ENCODE measurements at regions not wholly inside any gene's neighbourhood (a gene's known extent, or its start where the extent isn't known, plus 50 kb on each side); places are given as distances from the start of the nearest gene placed in this dataset.

- Histone ChIP-seq H3K4me1 (ENCODE audit: control insufficient read depth, insufficient read depth, low read length) (no peaks in the 10 kb centered on the region), H3K9me3 (ENCODE audit: control insufficient read depth, insufficient read depth, low read length) (peaks cover 12% of the 10 kb centered on the region), H2BK120ac (ENCODE audit: low read depth, low read length) (no peak overlapping the region), H2BK20ac (ENCODE audit: low read depth, low read length) (no peak overlapping the region), H4K20me1 (ENCODE audit: insufficient read depth, low read length) (no peaks in the 10 kb centered on the region), H3K4ac (ENCODE audit: low read depth, low read length) (no peak overlapping the region), H3K18ac (ENCODE audit: low read depth, low read length) (no peak overlapping the region), H3K9me1 (ENCODE audit: insufficient read depth, low read length) (no peaks in the 10 kb centered on the region), H3K23ac (ENCODE audit: low read depth, low read length) (no peak overlapping the region), H2AK5ac (ENCODE audit: low read depth, low read length) (no peak overlapping the region), H2AFZ (replicated peaks; ENCODE audit: low read length, poor library complexity) (no peak overlapping the region), H3K27ac (ENCODE audit: insufficient read depth, low read length) (no peak overlapping the region), H4K5ac (ENCODE audit: low read depth, low read length) (no peak overlapping the region), H2BK15ac (ENCODE audit: low read depth, low read length) (no peak overlapping the region), H3K4me3 (ENCODE audit: insufficient read depth, low read depth, low read length) (no peak overlapping the region), H4K8ac (ENCODE audit: low read depth in 2 of 2, low read length in 2 of 2) (no peak overlapping the region), H3K36me3 (ENCODE audit: control insufficient read depth, insufficient read depth, low read length) (no peaks in the 10 kb centered on the region), H2AK9ac (replicated peaks; ENCODE audit: low read depth, low read length, poor library complexity) (no peak overlapping the region), H3K56ac (ENCODE audit: extremely low read depth, insufficient read depth, low read length) (no peak overlapping the region), H3K4me2 (ENCODE audit: low read depth, low read length) (no peak overlapping the region), H3K27me3 (ENCODE audit: control insufficient read depth, insufficient read depth, low read length) (no peaks in the 10 kb centered on the region), H2BK5ac (ENCODE audit: low read depth, low read length, poor library complexity, severe bottlenecking) (no peak overlapping the region), H3K79me1 (ENCODE audit: low read depth in 1 of 2, low read length in 2 of 2) (no peaks in the 10 kb centered on the region), H3K14ac (replicated peaks; ENCODE audit: low read depth, low read length) (no peak overlapping the region), H3K9ac (ENCODE audit: low read depth, low read length) (no peak overlapping the region), H4K91ac (ENCODE audit: insufficient read depth, low read depth, low read length) (no peak overlapping the region)
- ChIA-PET POLR2A (ENCODE audit: unreplicated experiment) (no interaction called here), CTCF (interaction anchor here (0.6 kb wide), 1 partner anchor 1515 kb away, joined by 3 read pairs; no protein-coding TSS in a partner anchor)
- BruUV-seq (replicated peaks): no TSS peak
- in situ Hi-C loops (cut with MboI; ENCODE audit: low sequenced_read_pairs) (no loop called here), intact Hi-C loops (cut with micrococcal nuclease) (no loop called here), dilution Hi-C loops (cut with HindIII; ENCODE audit: low sequenced_read_pairs, unreplicated experiment) (no loop called here)
- no peak for ATAC-seq (ENCODE audit: low read depth)
- WGBS, 2 experiments (ENCODE audit: extremely low coverage in 2 of 2, insufficient read length in 1 of 2): 60% methylated on average over 1 of the region's 9 CpGs; no CpG with 5 or more reads in 1 of the 2 experiments
- no peak for DNase-seq
- no peak for TF ChIP-seq POLR2A (IDR thresholded peaks at IDR 0.05; ENCODE audit: low read depth, low read length)
- TF ChIP-seq MXI1 (IDR thresholded peaks at IDR 0.05; ENCODE audit: borderline replicate concordance, low read depth, low read length): no peak
- TF ChIP-seq RCOR1 (IDR thresholded peaks at IDR 0.05; ENCODE audit: insufficient replicate concordance, low read length): no peak
- TF ChIP-seq RFX5 (IDR thresholded peaks at IDR 0.05; ENCODE audit: low read depth, low read length): no peak
- TF ChIP-seq FOS (IDR thresholded peaks at IDR 0.05; ENCODE audit: low read depth, low read length): no peak
- TF ChIP-seq CHD1 (IDR thresholded peaks at IDR 0.05; ENCODE audit: low read depth, low read length): no peak
- TF ChIP-seq MAZ (IDR thresholded peaks at IDR 0.05; ENCODE audit: borderline replicate concordance, low read depth, low read length): no peak
- no peak for TF ChIP-seq RAD21 (IDR thresholded peaks at IDR 0.05; ENCODE audit: low read length)
Observed at GRCh38 chr5:19047277-19047676, 940.7 kb downstream of the CDH18 start.

All from IMR-90 (cell line).